NB4 (cell line): ENCODE measurements at regions not wholly inside any gene's neighbourhood (a gene's known extent, or its start where the extent isn't known, plus 50 kb on each side); places are given as distances from the start of the nearest gene placed in this dataset.

Source experiments
- POLR2A ChIP-seq: IDR thresholded peaks from 2 replicates; pipeline ENCODE4 v1.6.1; 2011; ENCODE audit warnings: mild to moderate bottlenecking; ENCODE audit not compliant: insufficient read length; ENCODE audit errors: extremely low read depth
- TF ChIP-seq, protein P1 (sequence below): IDR thresholded peaks from one replicate; pipeline ENCODE4 v1.5.1; 2012; ENCODE audit warnings: low read depth, low read length
- TF ChIP-seq, protein P2 (sequence below): IDR thresholded peaks from 2 replicates; pipeline ENCODE4 v1.6.1; 2011; ENCODE audit warnings: low read depth, low read length

DNA sequence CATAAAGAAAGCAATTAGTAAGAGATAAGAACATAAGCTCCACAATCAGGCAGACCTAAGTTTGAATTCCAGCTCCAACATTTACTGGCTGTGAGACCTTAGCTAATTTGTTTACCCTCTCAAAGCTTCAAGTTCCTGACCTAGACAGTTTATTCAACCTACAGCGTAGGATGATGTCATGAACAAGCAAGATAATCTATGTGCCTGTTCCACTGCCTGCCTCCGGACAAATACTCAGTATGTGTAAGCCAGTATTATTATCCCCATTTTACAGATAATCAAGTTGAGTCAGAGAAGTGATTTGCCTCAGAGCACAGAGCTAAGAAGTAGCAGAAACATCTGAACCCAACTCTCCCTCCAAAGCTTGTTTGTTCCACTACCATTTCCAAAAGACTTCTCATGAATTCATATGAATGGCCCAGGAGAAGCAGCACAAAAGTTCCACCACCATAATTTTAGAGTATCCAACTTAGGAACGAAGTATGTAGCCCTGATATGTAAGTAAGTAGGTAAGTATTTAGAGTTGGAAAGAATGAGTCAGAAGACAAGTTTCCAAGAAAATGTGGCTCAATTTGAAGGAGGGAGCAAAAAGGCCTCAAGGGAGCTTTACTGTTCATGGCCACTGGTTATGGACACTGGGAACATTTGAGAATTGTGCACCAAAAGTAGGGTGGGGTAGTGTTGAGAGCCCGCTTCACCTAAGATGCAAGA lies 398.2 kb downstream of the NFIB start:
- TF ChIP-seq, protein P1, sequence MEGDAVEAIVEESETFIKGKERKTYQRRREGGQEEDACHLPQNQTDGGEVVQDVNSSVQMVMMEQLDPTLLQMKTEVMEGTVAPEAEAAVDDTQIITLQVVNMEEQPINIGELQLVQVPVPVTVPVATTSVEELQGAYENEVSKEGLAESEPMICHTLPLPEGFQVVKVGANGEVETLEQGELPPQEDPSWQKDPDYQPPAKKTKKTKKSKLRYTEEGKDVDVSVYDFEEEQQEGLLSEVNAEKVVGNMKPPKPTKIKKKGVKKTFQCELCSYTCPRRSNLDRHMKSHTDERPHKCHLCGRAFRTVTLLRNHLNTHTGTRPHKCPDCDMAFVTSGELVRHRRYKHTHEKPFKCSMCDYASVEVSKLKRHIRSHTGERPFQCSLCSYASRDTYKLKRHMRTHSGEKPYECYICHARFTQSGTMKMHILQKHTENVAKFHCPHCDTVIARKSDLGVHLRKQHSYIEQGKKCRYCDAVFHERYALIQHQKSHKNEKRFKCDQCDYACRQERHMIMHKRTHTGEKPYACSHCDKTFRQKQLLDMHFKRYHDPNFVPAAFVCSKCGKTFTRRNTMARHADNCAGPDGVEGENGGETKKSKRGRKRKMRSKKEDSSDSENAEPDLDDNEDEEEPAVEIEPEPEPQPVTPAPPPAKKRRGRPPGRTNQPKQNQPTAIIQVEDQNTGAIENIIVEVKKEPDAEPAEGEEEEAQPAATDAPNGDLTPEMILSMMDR, result no peak
- no peak for TF ChIP-seq POLR2A
- TF ChIP-seq, protein P2, sequence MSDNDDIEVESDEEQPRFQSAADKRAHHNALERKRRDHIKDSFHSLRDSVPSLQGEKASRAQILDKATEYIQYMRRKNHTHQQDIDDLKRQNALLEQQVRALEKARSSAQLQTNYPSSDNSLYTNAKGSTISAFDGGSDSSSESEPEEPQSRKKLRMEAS, result no peak
